HTR-8/SVneo (cell line): ENCODE measurements at regions not wholly inside any gene's neighbourhood (a gene's known extent, or its start where the extent isn't known, plus 50 kb on each side); places are given as distances from the start of the nearest gene placed in this dataset.

ENCODE experiments used
- DNase-seq: peaks from one replicate; pipeline ENCODE4 v3.0.0; 2011; ENCODE audit warnings: low spot score, mixed read lengths; ENCODE audit not compliant: insufficient read length
- FAIRE-seq: peaks from 2 replicates; lab custom pipeline; 2011; peaks lifted over from hg19 to GRCh38; lab: Jason Lieb, UNC

GRCh38 chr5:35333366-35333765 is 103.1 kb upstream of the PRLR start:
- DNase-seq = no peak
- no peak for FAIRE-seq

DNA sequence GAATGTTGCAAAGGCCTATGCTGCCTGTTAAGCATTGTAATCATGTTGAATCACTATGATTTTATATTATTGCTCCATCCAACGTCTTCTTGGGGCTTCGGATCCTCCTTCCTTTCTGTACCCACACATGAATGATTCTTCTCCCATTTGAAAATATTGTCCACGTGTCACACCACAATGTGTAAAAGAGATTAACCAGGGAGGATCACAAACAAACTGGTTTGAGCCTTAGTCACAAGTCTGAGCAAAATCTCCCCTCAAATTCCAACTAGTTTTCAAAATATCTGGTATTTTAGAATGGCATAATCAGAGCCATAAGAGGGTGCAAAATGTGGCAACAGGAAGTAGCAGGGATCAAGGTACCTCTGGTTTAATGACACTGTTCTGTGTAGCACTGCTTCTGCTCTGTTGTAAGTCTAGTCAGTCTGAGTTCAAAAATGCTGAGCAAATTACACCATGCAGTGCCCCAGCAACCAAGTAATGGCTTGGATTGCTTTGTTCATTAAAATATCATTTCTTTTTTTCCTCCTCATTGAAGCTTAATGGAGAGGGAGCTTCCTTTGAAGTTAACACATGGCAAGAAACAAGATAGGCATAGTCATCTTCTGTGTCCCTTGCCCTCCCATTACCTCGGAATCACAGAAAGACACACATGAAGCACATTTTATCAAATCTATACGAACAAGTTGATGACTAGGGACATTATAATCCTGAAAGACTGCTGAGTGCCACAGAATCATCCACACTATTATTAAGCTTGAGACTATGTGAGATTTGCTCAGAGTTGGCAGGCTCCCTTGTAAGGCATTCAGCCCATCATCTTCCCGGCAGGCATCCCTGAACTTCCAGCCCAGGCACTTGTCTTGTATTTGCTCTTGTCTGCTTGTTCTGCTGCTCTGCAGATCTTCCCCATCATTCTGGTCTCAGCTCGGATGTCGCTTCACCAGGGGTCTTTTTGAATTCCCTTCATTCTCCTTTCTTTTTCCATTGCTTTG is 102.0 kb upstream of the PRLR start:
- FAIRE-seq (no peak), DNase-seq (no peak)

- FAIRE-seq (no peak), DNase-seq (no peak)
These were observed 95.5 kb upstream of the PRLR start for GRCh38 chr5:35325836-35326235.

DNA sequence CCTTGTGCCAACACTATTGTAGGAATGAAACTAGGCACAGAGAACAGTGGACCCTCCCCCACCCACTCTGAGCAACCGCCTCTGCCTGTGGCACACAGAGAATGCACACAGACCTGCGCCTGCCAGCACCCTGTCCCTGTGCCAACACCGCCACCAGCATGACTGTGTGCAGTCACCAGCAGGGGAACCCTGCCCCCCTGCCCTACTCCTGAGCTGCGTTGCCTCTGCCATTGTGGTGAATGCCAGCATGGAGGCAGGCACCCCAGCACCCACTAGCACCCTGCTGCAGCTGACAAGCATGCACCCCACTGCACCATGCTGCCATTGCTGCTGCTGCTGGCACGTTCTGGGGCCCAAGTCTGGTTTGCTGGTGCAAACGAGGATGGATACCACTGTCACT is 94.4 kb upstream of the PRLR start:
- FAIRE-seq (peak; percentile 52), DNase-seq (no peak)

DNA sequence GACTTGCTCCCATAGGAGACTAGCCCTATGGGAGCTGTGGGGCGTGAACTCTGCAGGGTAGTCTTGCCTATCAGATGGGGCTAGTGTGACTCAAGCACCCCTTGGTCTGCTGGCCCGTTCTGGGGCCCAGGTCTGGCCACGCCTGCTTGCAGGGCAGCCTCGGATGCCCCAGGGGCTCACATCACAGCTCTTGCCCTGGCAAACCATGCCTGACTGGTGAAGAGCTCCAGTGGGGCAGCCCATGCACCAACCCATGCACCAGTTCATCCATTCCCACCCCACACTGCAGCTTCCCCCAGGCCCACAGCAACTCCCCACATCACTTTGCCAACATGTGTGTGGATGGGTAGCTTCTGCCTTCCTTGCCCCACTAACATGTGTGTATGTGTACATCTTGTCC is 93.9 kb upstream of the PRLR start:
- FAIRE-seq (no peak), DNase-seq (no peak)

GRCh38 chr5:35320029-35320428 is 89.7 kb upstream of the PRLR start:
- DNase-seq = no peak
- no peak for FAIRE-seq

DNA sequence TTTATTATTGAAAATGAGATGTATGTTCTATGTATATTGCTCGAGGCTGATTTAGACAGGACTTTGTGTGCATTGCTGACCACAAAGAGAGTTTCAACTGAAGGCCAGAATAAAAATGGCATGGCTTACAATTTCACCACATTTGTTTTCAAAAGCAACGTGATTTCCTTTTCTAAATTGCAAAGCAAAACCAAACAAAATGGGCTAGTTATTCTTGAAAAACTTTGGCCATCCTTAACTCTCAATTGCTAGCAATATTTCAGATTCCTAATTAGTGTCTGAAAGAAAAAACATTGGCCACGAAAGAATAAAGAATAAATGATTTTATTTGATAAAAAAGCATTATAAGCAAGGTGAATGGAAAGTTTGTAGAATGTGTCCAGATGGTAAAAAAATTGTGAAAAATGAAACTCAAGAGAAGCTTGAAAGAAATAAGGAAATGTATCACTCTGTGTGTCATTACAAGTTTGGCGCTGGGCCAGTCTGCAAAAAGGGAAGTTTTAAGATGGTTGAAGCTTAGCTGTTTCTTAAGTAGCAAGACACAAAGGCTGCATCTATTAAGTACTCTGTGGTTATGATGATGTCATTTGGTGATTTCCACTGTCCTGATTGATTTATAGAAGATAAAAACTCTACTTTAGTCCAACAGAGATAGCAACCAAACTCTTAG is 89.2 kb upstream of the PRLR start:
- DNase-seq (peak; percentile 59), FAIRE-seq (no peak)

DNA sequence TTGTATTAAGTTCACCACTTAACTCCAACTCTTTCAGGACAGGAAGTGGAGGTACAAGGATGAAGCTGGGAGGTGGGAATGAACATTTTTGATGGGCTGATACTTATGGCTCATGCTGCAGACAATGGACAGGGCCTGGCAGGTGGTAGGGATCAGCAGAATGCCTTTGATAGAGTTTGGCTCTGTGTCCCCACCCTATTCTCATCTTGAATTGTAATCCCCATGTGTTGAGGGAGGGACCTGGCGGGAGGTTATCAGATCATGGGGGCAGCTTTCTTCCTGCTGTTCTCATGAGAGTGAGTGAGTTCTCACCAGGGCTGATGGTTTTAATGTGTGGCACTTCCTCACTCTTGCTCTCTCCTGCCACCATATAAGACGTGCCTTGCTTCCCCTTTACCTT is 87.3 kb upstream of the PRLR start:
- FAIRE-seq (peak; percentile 67), DNase-seq (no peak)

GRCh38 chr5:35316611-35317274 is 86.5 kb upstream of the PRLR start:
- DNase-seq = no peak
- peak; percentile 26 for FAIRE-seq

- FAIRE-seq (peak; percentile 77), DNase-seq (peak; percentile 69)
These were observed 83.0 kb upstream of the PRLR start for GRCh38 chr5:35313291-35313690.

GRCh38 chr5:35312267-35312666 is 82.0 kb upstream of the PRLR start:
- FAIRE-seq (no peak), DNase-seq (no peak)

DNA sequence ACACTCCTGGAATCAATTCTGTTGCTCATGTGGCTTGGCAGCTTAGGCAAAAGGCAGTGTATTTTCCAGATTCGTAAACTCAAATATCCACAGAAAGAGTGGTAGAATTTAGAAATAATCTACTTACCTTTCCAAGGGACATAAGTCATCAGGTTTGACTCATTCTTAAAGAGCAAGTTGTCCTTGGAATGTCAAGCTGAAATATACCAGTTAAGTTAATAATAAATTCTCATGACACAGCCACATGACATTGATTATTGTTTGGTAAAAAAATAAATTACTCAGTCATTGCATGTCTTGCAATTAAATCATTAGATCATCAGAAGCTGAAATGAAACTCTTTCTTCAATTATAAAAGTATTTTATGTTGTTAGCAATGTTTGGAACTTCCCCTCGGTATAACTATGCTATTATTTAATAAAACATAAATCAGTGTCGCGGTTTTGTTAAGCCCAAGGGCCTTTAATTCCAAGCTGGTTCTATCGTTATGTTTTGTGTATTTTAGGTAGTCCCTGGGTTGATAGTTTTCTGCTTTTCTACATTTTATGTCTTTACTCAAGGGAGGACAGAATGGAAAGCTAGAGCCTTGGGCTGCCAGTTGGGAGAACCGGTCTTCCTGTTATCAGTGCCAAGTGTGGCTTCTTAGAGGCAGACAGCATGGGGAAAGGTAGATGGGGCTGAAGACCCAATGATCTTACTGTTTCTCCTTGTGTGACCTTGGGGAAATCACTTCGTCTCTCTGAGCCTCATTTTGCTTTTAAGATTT is 79.3 kb upstream of the PRLR start:
- no peak for DNase-seq
- no peak for FAIRE-seq

DNA sequence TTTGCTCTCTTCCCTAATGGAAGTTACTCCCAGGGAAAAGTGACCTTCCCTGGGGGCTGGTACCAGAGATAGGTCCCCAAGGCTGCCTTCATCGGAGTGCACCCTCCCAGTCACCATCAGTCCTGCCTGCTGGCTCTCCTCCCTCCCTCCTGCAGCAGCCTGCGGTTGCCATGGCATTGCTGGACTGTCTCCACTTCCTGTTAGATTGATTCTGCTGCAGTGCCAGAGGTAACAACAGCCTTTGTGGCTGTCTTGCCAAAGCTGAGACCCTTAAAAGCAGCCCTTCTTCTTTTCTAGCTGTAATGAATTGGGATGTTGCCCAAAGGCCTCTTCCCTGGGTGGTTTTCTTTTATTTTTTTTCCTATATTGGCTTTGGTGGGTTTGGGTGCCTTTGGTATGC is 78.1 kb upstream of the PRLR start:
- FAIRE-seq (no peak), DNase-seq (no peak)

DNA sequence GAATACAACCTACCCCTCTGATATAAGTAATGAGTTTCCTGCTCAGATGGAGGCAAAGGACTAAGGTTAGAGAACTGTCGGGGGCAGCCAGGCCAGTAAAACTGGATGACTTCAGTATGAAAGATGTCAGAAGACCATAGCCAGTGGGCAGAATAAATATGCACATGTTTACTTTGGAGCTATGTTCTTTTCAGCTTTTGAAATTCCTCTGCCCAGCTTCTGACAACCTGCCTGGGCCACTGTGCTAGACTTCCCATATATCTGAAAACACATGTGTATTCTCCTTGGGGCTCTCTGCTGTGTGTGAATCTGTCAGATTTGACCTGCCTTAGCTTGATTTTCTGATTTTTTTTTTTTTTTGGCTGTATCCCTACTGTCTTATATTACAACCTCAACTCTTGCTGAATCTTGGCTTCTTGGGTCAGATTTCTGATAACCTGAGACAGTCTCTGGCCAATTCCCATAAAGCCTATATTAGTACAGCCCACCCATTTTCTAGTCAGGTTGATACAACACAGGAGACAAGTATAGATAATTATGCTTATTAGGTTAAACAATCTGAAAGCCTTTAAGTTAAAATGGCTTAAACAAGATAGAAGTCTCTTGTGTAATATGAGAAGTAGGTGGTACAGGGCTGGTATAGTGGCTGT is 76.6 kb upstream of the PRLR start:
- no peak for DNase-seq
- FAIRE-seq = no peak

GRCh38 chr5:35305336-35306020 is 75.2 kb upstream of the PRLR start:
- FAIRE-seq = no peak

DNA sequence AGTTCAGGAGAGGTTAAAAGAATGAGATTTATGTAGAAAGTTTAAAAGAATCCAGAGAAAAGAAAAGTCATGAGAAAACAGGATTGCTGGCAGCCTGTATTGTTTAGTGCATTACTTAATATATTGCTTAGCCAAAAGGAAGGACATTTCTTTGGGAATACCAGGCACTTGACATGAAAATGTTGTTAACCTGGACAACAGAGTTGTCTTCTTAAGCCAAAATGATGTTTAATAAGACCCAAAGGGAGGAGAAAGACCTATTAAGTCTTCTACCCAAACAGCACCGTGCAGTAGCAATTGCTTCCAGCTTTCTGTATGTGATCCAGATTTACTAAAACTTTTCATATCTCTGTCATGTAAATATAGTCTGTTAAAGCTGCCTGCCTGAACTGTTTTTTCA is 74.0 kb upstream of the PRLR start:
- DNase-seq = no peak
- FAIRE-seq = no peak

More at GRCh38 chr5:35305336-35306020, 75.2 kb upstream of the PRLR start:
- no peak for DNase-seq

- DNase-seq = no peak
These were observed 72.9 kb upstream of the PRLR start for GRCh38 chr5:35303152-35303551.

DNA sequence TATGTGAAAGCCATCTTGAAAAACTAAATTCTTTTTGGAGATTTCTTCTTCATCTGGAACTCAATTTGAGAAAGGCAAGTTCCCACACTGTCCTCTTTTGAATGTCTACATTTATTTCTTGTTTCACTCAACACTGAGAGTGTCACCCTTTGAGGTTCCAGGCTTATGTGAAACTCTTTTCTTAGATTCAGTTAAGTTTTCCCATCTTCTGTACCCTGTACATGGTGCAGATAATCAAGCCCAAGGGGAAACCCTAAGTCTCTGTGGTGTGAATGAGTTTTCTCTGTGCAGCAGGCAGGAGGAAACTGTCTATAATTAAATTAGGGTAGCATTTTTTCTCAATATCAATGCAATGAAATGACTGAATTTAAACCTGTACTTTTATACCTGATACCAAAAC is 72.3 kb upstream of the PRLR start:
- no peak for FAIRE-seq
- no peak for DNase-seq

More at GRCh38 chr5:35303152-35303551, 72.9 kb upstream of the PRLR start:
- peak; percentile 9 for FAIRE-seq

- no peak for DNase-seq
- FAIRE-seq = peak; percentile 46
These were observed 67.5 kb upstream of the PRLR start for GRCh38 chr5:35297755-35298154.
